HL-60 (cell line): ENCODE measurements at regions not wholly inside any gene's neighbourhood (a gene's known extent, or its start where the extent isn't known, plus 50 kb on each side); places are given as distances from the start of the nearest gene placed in this dataset.
A peak's percentile ranks its signal among the peaks of the same experiment; 100 is the strongest.

ENCODE experiments used
- DNase-seq, 2 experiments: peaks; one replicate each; pipeline ENCODE4 v3.0.0-alpha.2; 2010 to 2020; ENCODE audit warnings: low read depth in 1 of 2, low spot score in 1 of 2
- H3K27ac ChIP-seq: fragments of 250-450 bp; sonication (Bioruptor Pico); replicated peaks from 2 replicates; pipeline ENCODE4 v1.5.1; 2020; ENCODE audit warnings: mild to moderate bottlenecking, moderate library complexity
- H3K27me3 ChIP-seq: fragments of 250-450 bp; sonication (Bioruptor Pico); 2 replicates; pipeline ENCODE4 v1.5.1; 2021; ENCODE audit warnings: mild to moderate bottlenecking, moderate library complexity; ENCODE audit not compliant: insufficient read depth, poor library complexity, severe bottlenecking
- H3K4me3 ChIP-seq: replicated peaks from 2 replicates; pipeline ENCODE4 v1.5.1; 2011; ENCODE audit warnings: mild to moderate bottlenecking, control low read depth, low read length; ENCODE audit not compliant: insufficient read depth
- GABPA ChIP-seq: IDR thresholded peaks from 2 replicates; pipeline ENCODE4 v1.6.1; 2012; ENCODE audit warnings: low read depth
- POLR2AphosphoS5 ChIP-seq: IDR thresholded peaks from 2 replicates; pipeline ENCODE4 v1.6.1; 2012; ENCODE audit warnings: low read depth
- SPI1 ChIP-seq: IDR thresholded peaks from 2 replicates; pipeline ENCODE4 v1.6.1; 2012; ENCODE audit warnings: low read depth, mild to moderate bottlenecking, borderline replicate concordance
- TF ChIP-seq, protein P1 (sequence below): IDR thresholded peaks from one replicate; pipeline ENCODE4 v1.5.1; 2011; ENCODE audit warnings: low read length, control low read depth, inconsistent platforms; ENCODE audit not compliant: insufficient read depth
- TF ChIP-seq, protein P2 (sequence below): IDR thresholded peaks from 2 replicates; pipeline ENCODE4 v1.6.1; 2012; ENCODE audit warnings: low read depth; ENCODE audit not compliant: insufficient replicate concordance

DNA sequence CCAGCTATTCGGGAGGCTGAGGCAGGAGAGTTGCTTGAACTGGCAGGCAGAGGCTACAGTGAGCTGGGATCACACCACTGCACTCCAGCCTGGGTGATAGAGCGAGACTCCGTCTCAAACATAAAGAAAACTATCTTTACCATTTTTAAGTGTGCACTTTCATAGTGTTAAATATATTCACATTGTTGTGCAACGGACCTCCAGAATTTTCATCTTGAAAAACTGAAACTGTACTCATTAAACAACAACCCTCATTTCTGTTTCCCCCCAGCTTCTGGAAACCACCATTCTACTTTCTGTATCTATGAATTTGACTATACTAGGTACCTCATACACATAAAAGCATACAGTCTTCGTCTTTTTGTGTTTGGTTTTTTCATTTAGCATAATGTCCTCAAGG lies 375.1 kb downstream of the SHQ1 start:
- TF ChIP-seq GABPA, result no peak
- TF ChIP-seq, protein P1, sequence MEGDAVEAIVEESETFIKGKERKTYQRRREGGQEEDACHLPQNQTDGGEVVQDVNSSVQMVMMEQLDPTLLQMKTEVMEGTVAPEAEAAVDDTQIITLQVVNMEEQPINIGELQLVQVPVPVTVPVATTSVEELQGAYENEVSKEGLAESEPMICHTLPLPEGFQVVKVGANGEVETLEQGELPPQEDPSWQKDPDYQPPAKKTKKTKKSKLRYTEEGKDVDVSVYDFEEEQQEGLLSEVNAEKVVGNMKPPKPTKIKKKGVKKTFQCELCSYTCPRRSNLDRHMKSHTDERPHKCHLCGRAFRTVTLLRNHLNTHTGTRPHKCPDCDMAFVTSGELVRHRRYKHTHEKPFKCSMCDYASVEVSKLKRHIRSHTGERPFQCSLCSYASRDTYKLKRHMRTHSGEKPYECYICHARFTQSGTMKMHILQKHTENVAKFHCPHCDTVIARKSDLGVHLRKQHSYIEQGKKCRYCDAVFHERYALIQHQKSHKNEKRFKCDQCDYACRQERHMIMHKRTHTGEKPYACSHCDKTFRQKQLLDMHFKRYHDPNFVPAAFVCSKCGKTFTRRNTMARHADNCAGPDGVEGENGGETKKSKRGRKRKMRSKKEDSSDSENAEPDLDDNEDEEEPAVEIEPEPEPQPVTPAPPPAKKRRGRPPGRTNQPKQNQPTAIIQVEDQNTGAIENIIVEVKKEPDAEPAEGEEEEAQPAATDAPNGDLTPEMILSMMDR, result no peak
- TF ChIP-seq POLR2AphosphoS5, result no peak
- no peak for TF ChIP-seq SPI1
- Histone ChIP-seq H3K4me3 (no peak overlapping the region), H3K27ac (peak overlapping the region; percentile 31), H3K27me3 (no peaks in the 10 kb centered on the region)
- no peak for DNase-seq

DNA sequence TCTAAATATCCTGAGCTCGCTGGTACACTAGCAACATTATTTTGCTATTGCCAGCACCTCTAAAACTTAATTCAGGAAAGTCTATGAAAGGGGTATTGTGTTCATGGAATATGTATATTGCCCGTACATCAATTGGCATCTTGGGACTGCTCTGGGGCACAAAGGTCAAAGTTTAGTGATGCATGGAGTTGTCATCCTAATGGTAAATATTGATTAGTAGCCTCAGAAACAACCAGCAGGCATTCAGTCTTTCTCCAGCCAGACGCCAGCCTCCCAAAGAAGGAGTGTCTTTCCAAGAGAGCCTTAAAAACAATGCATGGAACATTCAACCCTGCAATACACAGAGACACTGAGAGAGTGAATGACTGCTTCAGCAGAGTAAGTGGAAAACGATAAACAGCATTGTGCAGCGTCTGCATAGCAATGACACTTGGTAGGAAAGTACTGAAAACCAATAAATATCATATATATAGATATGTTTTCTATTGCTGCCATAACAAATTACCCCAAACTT lies 377.3 kb downstream of the SHQ1 start:
- H3K4me3 ChIP-seq, result no peak overlapping the region

DNA sequence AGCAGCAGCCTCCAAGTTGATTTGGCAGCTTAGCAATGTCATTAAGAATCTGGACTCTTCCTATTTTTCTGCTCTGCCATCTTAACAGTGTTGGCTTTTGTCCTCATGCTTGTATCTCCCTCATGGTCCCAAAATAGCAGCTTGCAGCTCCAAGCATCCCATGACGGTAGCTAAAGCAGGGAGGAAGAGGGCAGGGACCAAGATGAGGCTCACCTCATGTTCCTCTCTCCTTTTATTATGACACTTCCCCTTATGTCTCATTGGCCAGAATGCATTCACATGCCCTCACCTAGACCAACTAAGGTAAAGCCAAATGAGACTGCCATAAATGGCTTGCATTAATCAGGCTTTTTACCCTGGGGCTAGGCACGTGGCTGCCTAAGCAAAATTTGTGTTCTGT lies 382.4 kb downstream of the SHQ1 start:
- Histone ChIP-seq H3K27me3 (no peaks in the 10 kb centered on the region), H3K27ac (no peak overlapping the region), H3K4me3 (no peak overlapping the region)
- no peak for DNase-seq
- TF ChIP-seq, protein P2, sequence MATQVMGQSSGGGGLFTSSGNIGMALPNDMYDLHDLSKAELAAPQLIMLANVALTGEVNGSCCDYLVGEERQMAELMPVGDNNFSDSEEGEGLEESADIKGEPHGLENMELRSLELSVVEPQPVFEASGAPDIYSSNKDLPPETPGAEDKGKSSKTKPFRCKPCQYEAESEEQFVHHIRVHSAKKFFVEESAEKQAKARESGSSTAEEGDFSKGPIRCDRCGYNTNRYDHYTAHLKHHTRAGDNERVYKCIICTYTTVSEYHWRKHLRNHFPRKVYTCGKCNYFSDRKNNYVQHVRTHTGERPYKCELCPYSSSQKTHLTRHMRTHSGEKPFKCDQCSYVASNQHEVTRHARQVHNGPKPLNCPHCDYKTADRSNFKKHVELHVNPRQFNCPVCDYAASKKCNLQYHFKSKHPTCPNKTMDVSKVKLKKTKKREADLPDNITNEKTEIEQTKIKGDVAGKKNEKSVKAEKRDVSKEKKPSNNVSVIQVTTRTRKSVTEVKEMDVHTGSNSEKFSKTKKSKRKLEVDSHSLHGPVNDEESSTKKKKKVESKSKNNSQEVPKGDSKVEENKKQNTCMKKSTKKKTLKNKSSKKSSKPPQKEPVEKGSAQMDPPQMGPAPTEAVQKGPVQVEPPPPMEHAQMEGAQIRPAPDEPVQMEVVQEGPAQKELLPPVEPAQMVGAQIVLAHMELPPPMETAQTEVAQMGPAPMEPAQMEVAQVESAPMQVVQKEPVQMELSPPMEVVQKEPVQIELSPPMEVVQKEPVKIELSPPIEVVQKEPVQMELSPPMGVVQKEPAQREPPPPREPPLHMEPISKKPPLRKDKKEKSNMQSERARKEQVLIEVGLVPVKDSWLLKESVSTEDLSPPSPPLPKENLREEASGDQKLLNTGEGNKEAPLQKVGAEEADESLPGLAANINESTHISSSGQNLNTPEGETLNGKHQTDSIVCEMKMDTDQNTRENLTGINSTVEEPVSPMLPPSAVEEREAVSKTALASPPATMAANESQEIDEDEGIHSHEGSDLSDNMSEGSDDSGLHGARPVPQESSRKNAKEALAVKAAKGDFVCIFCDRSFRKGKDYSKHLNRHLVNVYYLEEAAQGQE, result no peak
- TF ChIP-seq, protein P1, result no peak
- TF ChIP-seq POLR2AphosphoS5 (no peak), SPI1 (peak; percentile 60; the same call in 1 of the 2 replicates), GABPA (no peak)

More for the DNA sequence above, 377.3 kb downstream of the SHQ1 start:
- no peak for DNase-seq
- no peak overlapping the region for H3K27ac ChIP-seq
- H3K27me3 ChIP-seq, result no peaks in the 10 kb centered on the region
- TF ChIP-seq GABPA (no peak), SPI1 (no peak), POLR2AphosphoS5 (no peak)
- TF ChIP-seq, protein P2, result no peak
- TF ChIP-seq, protein P1, result no peak

DNA sequence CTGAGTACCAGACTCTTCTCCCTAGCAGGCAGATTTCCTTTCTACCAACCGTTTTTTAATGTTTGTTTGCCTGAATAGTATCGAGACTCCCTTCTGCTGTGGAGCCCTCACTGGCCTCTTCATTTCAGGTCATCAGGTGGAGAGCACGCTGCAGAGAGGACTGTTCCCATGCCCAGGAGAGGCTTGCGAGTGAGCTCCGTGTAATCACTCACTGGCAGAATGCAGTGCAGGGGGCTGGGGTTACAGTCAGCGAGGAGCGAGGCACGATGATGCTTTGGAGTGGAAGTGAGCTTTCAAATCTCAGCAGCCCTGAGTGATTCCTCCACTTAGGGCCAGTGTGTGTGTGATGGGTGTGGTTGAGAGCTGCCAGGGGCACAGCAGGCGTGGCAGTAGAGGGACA lies 385.2 kb downstream of the SHQ1 start:
- TF ChIP-seq POLR2AphosphoS5, result no peak
- no peak for TF ChIP-seq SPI1
- TF ChIP-seq, protein P2, result no peak
- no peak for TF ChIP-seq GABPA
- TF ChIP-seq, protein P1, result no peak
- no peak overlapping the region for H3K4me3 ChIP-seq
- no peak for DNase-seq
- no peaks in the 10 kb centered on the region for H3K27me3 ChIP-seq
- no peak overlapping the region for H3K27ac ChIP-seq
